Activated naive CD8-positive, alpha-beta T cell treated with anti-CD3 and anti-CD28 coated beads, Interleukin-2, amount 50 U/mL, for 24 hours (primary cell): ENCODE measurements at regions not wholly inside any gene's neighbourhood (a gene's known extent, or its start where the extent isn't known, plus 50 kb on each side); places are given as distances from the start of the nearest gene placed in this dataset.

Source experiments
- ATAC-seq: fragments of 150-1000 bp; cut with Tn5 transposase; one replicate; pipeline ENCODE4 v1.10.0; 2021
- DNase-seq: peaks from one replicate; pipeline ENCODE4 v3.0.0; 2021
- H3K27ac Mint-ChIP-seq: one replicate; pipeline ENCODE4 v1.8.0; 2021; ENCODE audit warnings: mild to moderate bottlenecking, mixed read lengths
- H3K27me3 Mint-ChIP-seq: one replicate; pipeline ENCODE4 v1.8.0; 2021; ENCODE audit warnings: mixed read lengths
- H3K36me3 Mint-ChIP-seq: one replicate; pipeline ENCODE4 v1.8.0; 2021; ENCODE audit warnings: low read depth, mixed read lengths
- H3K4me1 Mint-ChIP-seq: one replicate; pipeline ENCODE4 v1.8.0; 2021; ENCODE audit warnings: mixed read lengths
- H3K4me3 Mint-ChIP-seq: one replicate; pipeline ENCODE4 v1.8.0; 2021; ENCODE audit warnings: mild to moderate bottlenecking, moderate library complexity, mixed read lengths
- H3K9me3 Mint-ChIP-seq: one replicate; pipeline ENCODE4 v1.8.0; 2021; ENCODE audit warnings: mixed read lengths

DNA sequence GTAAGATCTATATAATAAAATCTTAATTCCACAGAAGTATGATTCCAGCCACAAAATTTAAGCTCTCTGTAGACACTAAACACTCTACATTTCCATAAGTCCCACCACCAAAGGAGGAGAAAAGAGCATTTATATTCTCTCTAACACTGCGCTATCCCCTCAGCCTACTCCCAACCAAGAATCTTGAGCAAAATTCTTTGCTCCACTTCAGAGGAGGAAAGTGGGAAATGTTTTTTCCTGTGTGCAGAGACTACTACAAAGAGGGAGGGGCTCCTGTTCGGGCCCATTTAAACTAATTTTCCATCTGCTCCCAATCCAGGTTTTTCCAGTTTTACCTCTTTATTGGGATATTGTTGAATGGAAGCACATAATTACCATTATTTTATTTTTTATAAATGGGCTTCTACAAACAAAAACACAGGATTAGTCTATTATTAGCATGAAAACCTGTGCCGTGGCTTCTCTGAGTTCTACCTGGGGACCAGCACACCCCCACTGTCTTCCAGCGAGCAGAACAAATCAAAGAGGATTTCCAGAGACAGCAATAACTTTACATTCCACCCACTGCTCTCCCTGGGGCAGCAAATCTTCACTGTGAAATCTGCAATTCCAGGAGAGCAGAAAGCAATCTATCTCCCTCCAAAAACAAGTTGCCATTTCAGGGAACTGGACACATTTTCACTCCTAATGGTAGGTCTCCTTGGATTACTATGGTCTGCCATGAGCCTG lies 174.0 kb downstream of the DAD1 start:
- ATAC-seq: no peak
- Mint-ChIP-seq H3K9me3 (no peaks in the 10 kb centered on the region), H3K36me3 (no peaks in the 10 kb centered on the region), H3K27ac (no peak overlapping the region), H3K27me3 (no peaks in the 10 kb centered on the region), H3K4me3 (no peak overlapping the region), H3K4me1 (peaks cover 9% of the 10 kb centered on the region)
- no peak for DNase-seq

- ATAC-seq (no peak), DNase-seq (no peak)
- Mint-ChIP-seq H3K27me3 (no peaks in the 10 kb centered on the region), H3K4me3 (no peak overlapping the region), H3K9me3 (no peaks in the 10 kb centered on the region), H3K4me1 (no peaks in the 10 kb centered on the region), H3K27ac (no peak overlapping the region), H3K36me3 (no peaks in the 10 kb centered on the region)
These were observed 176.1 kb downstream of the DAD1 start for GRCh38 chr14:22412926-22413411.

GRCh38 chr14:22411398-22412055 lies 177.5 kb downstream of the DAD1 start:
- no peak for DNase-seq
- no peaks in the 10 kb centered on the region for H3K27me3 Mint-ChIP-seq
- H3K27ac Mint-ChIP-seq: no peak overlapping the region
- H3K4me3 Mint-ChIP-seq: no peak overlapping the region
- no peak for ATAC-seq
- H3K36me3 Mint-ChIP-seq: no peaks in the 10 kb centered on the region
- H3K9me3 Mint-ChIP-seq: no peaks in the 10 kb centered on the region
- H3K4me1 Mint-ChIP-seq: no peaks in the 10 kb centered on the region

DNA sequence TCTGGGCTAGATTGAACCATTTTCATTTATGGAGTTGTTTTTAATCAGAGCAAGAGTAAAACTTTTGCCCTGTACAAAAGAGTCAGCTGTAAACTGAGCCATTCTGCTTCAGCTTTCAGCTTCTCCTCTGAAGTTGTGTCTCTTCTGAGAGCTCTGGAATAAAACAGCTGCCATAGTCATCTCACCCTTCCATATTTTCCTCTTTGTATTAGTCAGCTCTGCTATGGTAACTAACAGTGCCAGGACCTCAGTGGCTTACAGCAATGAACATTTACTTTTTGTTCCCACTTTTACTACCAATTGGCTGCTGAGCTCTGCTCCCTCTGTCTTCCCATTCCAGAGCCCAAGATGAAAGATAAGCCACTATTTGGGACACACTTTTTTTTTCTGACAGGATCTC lies 178.5 kb downstream of the DAD1 start:
- no peak for ATAC-seq
- no peaks in the 10 kb centered on the region for H3K27me3 Mint-ChIP-seq
- no peak for DNase-seq
- no peak overlapping the region for H3K4me3 Mint-ChIP-seq
- no peaks in the 10 kb centered on the region for H3K9me3 Mint-ChIP-seq
- no peaks in the 10 kb centered on the region for H3K4me1 Mint-ChIP-seq
- no peaks in the 10 kb centered on the region for H3K36me3 Mint-ChIP-seq
- no peak overlapping the region for H3K27ac Mint-ChIP-seq

DNA sequence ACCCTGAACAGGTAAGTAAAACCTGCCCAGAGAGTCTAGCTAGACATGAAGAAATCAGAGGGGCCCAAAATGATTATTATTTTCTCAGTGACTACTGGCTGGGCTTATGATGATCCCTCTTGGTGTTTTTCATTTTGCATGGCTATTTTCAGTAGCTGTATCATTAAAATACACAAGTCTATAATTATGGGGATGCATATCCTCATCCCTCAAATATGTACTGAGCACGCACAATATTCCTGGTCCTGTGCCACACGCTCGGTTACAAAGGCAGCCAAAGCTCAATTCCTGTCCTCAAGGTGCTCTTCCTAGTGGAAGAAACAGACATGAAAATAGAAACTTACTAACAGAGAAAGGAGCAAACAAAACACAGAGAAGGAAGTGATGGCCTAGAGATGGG lies 180.0 kb downstream of the DAD1 start:
- DNase-seq (no peak), ATAC-seq (no peak)
- H3K36me3 Mint-ChIP-seq: no peaks in the 10 kb centered on the region
- H3K27me3 Mint-ChIP-seq: no peaks in the 10 kb centered on the region
- H3K9me3 Mint-ChIP-seq: no peaks in the 10 kb centered on the region
- no peak overlapping the region for H3K4me3 Mint-ChIP-seq
- H3K4me1 Mint-ChIP-seq: no peaks in the 10 kb centered on the region
- no peak overlapping the region for H3K27ac Mint-ChIP-seq

GRCh38 chr14:22408547-22408946 lies 180.5 kb downstream of the DAD1 start:
- no peak overlapping the region for H3K27ac Mint-ChIP-seq
- no peaks in the 10 kb centered on the region for H3K4me1 Mint-ChIP-seq
- no peak overlapping the region for H3K4me3 Mint-ChIP-seq
- H3K27me3 Mint-ChIP-seq: no peaks in the 10 kb centered on the region
- no peaks in the 10 kb centered on the region for H3K9me3 Mint-ChIP-seq
- DNase-seq (no peak), ATAC-seq (no peak)
- no peaks in the 10 kb centered on the region for H3K36me3 Mint-ChIP-seq

GRCh38 chr14:22407033-22407432 lies 182.0 kb downstream of the DAD1 start:
- Mint-ChIP-seq H3K27ac (no peak overlapping the region), H3K9me3 (no peaks in the 10 kb centered on the region)

DNA sequence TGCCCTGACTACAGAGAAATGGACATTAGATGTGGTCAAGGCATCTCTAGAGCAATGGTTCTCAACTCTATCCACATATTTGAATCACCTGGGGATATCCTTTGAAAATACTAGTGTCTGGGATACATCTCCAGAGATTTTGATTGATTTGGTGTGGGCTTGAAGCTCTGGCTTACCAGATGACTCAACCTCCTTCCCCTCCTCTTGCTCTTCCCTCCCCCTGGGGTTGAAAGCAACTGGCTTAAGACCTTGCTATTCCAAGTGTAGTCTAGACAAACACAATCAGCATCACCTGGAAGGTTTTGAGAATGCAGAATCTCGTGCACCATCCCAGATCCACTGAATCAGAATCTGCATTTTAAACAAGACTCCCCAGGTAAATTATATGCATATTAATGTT lies 183.8 kb downstream of the DAD1 start:
- Mint-ChIP-seq H3K36me3 (no peaks in the 10 kb centered on the region), H3K4me1 (no peaks in the 10 kb centered on the region), H3K9me3 (no peaks in the 10 kb centered on the region), H3K27ac (no peak overlapping the region), H3K4me3 (no peak overlapping the region), H3K27me3 (no peaks in the 10 kb centered on the region)
- ATAC-seq (no peak), DNase-seq (no peak)

More at GRCh38 chr14:22407033-22407432, 182.0 kb downstream of the DAD1 start:
- ATAC-seq: no peak
- no peak for DNase-seq
- no peak overlapping the region for H3K4me3 Mint-ChIP-seq
- no peaks in the 10 kb centered on the region for H3K4me1 Mint-ChIP-seq
- H3K36me3 Mint-ChIP-seq: no peaks in the 10 kb centered on the region
- H3K27me3 Mint-ChIP-seq: no peaks in the 10 kb centered on the region

DNA sequence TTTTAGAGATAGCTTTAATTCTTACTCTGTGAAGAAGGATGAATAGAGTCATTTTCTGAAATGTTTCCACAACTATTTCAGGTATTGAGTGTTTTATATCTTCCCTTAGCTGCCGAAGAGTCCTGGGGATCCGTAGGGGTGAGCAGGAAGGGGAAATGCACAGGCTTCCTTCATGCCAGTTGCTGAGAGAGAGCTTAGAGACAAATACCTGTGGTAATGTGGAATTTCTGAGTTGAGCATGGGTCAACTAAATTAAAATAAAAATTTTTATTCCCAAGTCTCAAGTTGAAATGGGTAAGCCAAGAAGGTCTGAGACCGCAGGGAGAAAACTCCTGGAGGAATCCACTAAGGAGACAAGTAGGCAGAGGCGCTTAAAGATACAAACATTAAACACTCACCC lies 185.7 kb downstream of the DAD1 start:
- no peak for ATAC-seq
- no peak for DNase-seq
- H3K4me1 Mint-ChIP-seq: no peaks in the 10 kb centered on the region
- H3K27ac Mint-ChIP-seq: no peak overlapping the region
- no peak overlapping the region for H3K4me3 Mint-ChIP-seq
- H3K36me3 Mint-ChIP-seq: no peaks in the 10 kb centered on the region
- no peaks in the 10 kb centered on the region for H3K9me3 Mint-ChIP-seq
- no peaks in the 10 kb centered on the region for H3K27me3 Mint-ChIP-seq

DNA sequence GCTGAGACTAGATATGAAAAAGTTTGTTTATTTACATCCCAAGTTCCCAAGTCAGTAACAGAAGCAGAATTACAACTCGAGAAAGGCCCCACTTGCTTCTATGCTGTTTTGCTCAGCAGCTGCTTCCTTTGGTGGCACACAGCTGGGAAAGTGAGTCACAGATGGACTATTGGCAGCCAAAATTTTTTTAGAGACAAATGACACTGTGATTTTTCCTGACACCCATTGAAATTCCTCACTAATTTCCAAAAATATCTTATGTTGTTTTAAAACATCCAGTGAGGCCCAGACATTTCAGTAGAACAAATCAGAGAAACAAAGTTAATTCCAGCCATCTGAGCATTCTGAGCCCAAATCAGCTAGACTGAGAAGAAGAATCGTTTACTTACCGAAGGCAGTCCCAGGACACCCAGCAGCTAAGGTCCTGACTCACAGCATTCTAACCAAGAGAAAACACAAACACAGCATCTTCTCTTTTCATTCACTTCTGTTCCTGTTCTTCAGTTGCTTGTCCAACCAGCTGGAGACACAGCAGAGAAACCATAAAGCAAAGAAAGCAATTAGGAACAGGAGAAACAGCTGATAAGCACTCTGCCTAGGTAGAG lies 188.3 kb downstream of the DAD1 start:
- Mint-ChIP-seq H3K27me3 (no peaks in the 10 kb centered on the region), H3K4me3 (no peak overlapping the region), H3K4me1 (peaks cover 5% of the 10 kb centered on the region), H3K36me3 (no peaks in the 10 kb centered on the region), H3K9me3 (no peaks in the 10 kb centered on the region), H3K27ac (no peak overlapping the region)
- no peak for DNase-seq
- no peak for ATAC-seq

GRCh38 chr14:22399776-22400175 lies 189.2 kb downstream of the DAD1 start:
- H3K9me3 Mint-ChIP-seq: no peaks in the 10 kb centered on the region
- H3K36me3 Mint-ChIP-seq: no peaks in the 10 kb centered on the region
- DNase-seq (no peak), ATAC-seq (no peak)
- no peak overlapping the region for H3K4me3 Mint-ChIP-seq
- H3K27ac Mint-ChIP-seq: no peak overlapping the region
- no peaks in the 10 kb centered on the region for H3K27me3 Mint-ChIP-seq
- peaks cover 5% of the 10 kb centered on the region for H3K4me1 Mint-ChIP-seq

- no peaks in the 10 kb centered on the region for H3K27me3 Mint-ChIP-seq
- no peaks in the 10 kb centered on the region for H3K36me3 Mint-ChIP-seq
- no peaks in the 10 kb centered on the region for H3K9me3 Mint-ChIP-seq
- peaks cover 7% of the 10 kb centered on the region for H3K4me1 Mint-ChIP-seq
- DNase-seq: no peak
- H3K4me3 Mint-ChIP-seq: no peak overlapping the region
- no peak for ATAC-seq
- H3K27ac Mint-ChIP-seq: no peak overlapping the region
These were observed 191.7 kb downstream of the DAD1 start for GRCh38 chr14:22397221-22397737.

- Mint-ChIP-seq H3K4me3 (no peak overlapping the region), H3K27ac (no peak overlapping the region), H3K4me1 (peaks cover 15% of the 10 kb centered on the region), H3K27me3 (no peaks in the 10 kb centered on the region), H3K9me3 (no peaks in the 10 kb centered on the region), H3K36me3 (no peaks in the 10 kb centered on the region)
- DNase-seq: no peak
- no peak for ATAC-seq
These were observed 193.2 kb downstream of the DAD1 start for GRCh38 chr14:22395803-22396202.

DNA sequence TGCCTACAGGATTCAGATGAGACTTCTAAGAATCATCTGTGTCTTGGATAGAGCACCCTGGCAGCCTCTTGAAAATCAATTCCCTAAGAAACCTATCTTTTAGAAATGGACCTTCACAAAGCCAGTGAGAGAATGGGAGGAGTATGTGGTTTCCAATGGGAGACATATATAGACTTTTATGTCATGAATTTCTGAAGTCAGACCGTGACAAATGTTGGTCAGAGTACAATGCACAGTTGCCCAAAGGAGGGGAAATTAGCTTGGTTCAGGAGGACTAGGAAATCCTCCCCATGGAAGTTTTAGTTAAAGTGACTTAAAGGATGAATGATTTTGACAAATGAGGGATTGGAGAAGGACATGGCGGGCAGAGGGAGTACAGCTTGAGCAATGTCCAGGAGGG lies 194.4 kb downstream of the DAD1 start:
- H3K4me3 Mint-ChIP-seq: no peak overlapping the region
- no peaks in the 10 kb centered on the region for H3K9me3 Mint-ChIP-seq
- H3K27ac Mint-ChIP-seq: no peak overlapping the region

GRCh38 chr14:22393796-22394195 lies 195.2 kb downstream of the DAD1 start:
- H3K36me3 Mint-ChIP-seq: no peaks in the 10 kb centered on the region
- DNase-seq (no peak), ATAC-seq (no peak)
- H3K4me3 Mint-ChIP-seq: no peak overlapping the region
- no peaks in the 10 kb centered on the region for H3K27me3 Mint-ChIP-seq
- peaks cover 17% of the 10 kb centered on the region for H3K4me1 Mint-ChIP-seq
- H3K9me3 Mint-ChIP-seq: no peaks in the 10 kb centered on the region
- H3K27ac Mint-ChIP-seq: no peak overlapping the region

More for the DNA sequence above, 194.4 kb downstream of the DAD1 start:
- Mint-ChIP-seq H3K27me3 (no peaks in the 10 kb centered on the region), H3K4me1 (peaks cover 17% of the 10 kb centered on the region), H3K36me3 (no peaks in the 10 kb centered on the region)
- ATAC-seq (no peak), DNase-seq (no peak)
